ENCODE measurements at regions not wholly inside any gene's neighbourhood (a gene's known extent, or its start where the extent isn't known, plus 50 kb on each side); places are given as distances from the start of the nearest gene placed in this dataset.

DNA sequence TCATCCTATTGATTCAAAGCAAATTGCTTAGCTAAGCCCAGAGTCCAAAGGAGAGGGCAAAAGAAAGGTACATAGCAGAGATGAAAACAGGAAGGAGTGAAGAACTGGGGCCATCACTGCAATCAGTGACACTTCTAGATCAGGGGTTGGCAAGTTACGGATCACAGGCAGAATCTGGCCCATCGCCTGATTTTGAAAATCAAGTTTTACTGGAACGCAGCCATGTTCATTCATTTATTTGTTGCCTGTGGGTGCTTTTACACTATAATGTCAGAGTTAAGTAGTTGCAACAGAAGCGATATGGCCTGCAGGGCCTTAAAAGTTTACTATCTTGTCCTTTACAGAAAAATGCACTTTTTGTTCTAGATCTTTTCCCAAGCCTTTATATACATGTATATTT is 271.7 kb upstream of the TOPAZ1 start:
- Mint-ChIP-seq H3K4me1 (ENCODE audit: low read depth) (no peaks in the 10 kb centered on the region), H3K36me3 (ENCODE audit: low read depth) (no peaks in the 10 kb centered on the region), H3K27me3 (ENCODE audit: low read depth) (peaks cover 24% of the 10 kb centered on the region), H3K27ac (ENCODE audit: unreplicated experiment) (no peak overlapping the region), H3K9me3 (ENCODE audit: low read depth) (no peaks in the 10 kb centered on the region), H3K4me3 (ENCODE audit: unreplicated experiment) (no peak overlapping the region)
- DNase-seq (ENCODE audit: low spot score) = no peak
- TF ChIP-seq, protein P1, sequence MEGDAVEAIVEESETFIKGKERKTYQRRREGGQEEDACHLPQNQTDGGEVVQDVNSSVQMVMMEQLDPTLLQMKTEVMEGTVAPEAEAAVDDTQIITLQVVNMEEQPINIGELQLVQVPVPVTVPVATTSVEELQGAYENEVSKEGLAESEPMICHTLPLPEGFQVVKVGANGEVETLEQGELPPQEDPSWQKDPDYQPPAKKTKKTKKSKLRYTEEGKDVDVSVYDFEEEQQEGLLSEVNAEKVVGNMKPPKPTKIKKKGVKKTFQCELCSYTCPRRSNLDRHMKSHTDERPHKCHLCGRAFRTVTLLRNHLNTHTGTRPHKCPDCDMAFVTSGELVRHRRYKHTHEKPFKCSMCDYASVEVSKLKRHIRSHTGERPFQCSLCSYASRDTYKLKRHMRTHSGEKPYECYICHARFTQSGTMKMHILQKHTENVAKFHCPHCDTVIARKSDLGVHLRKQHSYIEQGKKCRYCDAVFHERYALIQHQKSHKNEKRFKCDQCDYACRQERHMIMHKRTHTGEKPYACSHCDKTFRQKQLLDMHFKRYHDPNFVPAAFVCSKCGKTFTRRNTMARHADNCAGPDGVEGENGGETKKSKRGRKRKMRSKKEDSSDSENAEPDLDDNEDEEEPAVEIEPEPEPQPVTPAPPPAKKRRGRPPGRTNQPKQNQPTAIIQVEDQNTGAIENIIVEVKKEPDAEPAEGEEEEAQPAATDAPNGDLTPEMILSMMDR (IDR thresholded peaks at IDR 0.05) = no peak

DNA sequence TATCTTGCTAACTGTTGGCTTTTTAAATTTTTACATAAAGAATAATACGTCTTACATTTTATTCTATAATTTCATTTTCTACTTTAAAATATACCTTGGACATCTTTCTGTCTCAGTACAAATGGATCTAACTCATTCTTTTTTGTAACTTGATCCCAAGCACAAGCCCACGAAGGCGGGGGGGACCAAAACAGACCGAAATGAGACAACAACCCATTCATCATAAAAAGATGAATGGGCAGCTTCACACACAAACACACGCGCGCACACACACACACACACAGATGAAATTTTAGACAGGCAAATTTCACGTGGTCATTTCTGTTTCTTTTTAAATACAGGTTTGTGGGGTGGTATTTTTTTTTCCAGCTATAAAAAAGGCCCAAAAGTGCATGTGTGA is 271.3 kb upstream of the TOPAZ1 start:
- TF ChIP-seq, protein P1 (IDR thresholded peaks at IDR 0.05) = no peak
- Mint-ChIP-seq H3K36me3 (ENCODE audit: low read depth) (no peaks in the 10 kb centered on the region), H3K4me3 (ENCODE audit: unreplicated experiment) (no peak overlapping the region), H3K27ac (ENCODE audit: unreplicated experiment) (no peak overlapping the region), H3K4me1 (ENCODE audit: low read depth) (no peaks in the 10 kb centered on the region), H3K27me3 (ENCODE audit: low read depth) (peaks cover 22% of the 10 kb centered on the region), H3K9me3 (ENCODE audit: low read depth) (no peaks in the 10 kb centered on the region)
- DNase-seq (ENCODE audit: low spot score) = no peak

DNA sequence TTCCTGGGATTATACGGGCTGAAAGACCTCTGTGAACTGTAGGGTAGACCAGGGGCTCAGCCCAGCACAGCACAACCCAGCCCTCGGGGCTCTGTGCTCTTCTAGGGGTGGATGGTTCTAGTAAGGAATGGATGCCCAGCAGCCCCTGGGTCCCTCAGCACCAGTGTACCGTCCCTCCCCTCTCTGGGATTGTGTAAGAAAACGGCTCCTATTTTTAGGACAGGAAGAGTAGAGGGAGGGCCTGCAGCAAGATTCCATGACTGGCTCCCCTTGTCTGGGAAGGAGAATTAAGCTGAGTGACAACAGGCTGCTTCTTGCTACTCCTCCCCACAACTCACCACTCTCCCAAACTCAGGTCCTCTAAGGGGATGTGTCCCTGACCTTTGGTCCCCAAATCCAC is 270.8 kb upstream of the TOPAZ1 start:
- DNase-seq (ENCODE audit: low spot score) = no peak
- Mint-ChIP-seq H3K4me3 (ENCODE audit: unreplicated experiment) (no peak overlapping the region), H3K27ac (ENCODE audit: unreplicated experiment) (no peak overlapping the region), H3K9me3 (ENCODE audit: low read depth) (peaks cover 5% of the 10 kb centered on the region), H3K27me3 (ENCODE audit: low read depth) (peaks cover 21% of the 10 kb centered on the region), H3K36me3 (ENCODE audit: low read depth) (no peaks in the 10 kb centered on the region), H3K4me1 (ENCODE audit: low read depth) (no peaks in the 10 kb centered on the region)
- TF ChIP-seq, protein P1 (IDR thresholded peaks at IDR 0.05) = no peak

DNA sequence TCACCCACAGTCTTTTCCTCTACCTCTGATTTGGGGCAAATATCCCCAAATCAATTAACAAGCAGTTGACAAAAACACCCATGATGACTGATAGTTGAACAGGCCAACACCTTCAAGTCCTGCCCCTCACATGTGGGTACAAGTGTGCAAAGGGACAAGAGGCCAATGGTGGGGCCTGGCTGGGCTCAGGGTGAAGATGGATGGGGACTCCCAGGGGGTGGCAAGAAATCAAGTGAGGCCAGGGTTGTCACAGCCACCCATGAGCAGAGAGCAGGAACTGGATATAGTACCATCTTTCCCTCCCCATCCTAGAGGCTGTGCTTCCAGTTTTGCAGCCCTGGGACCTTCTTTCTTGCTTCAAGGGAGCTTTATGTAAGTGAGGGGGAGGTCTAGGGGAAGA is 270.2 kb upstream of the TOPAZ1 start:
- peaks cover 18% of the 10 kb centered on the region for H3K27me3 Mint-ChIP-seq (ENCODE audit: low read depth)
- H3K4me1 Mint-ChIP-seq (ENCODE audit: low read depth) = no peaks in the 10 kb centered on the region
- H3K9me3 Mint-ChIP-seq (ENCODE audit: low read depth) = peaks cover 7% of the 10 kb centered on the region
- DNase-seq (ENCODE audit: low spot score) = no peak
- TF ChIP-seq, protein P1 (IDR thresholded peaks at IDR 0.05) = no peak
- no peaks in the 10 kb centered on the region for H3K36me3 Mint-ChIP-seq (ENCODE audit: low read depth)
- no peak overlapping the region for H3K4me3 Mint-ChIP-seq (ENCODE audit: unreplicated experiment)
- H3K27ac Mint-ChIP-seq (ENCODE audit: unreplicated experiment) = no peak overlapping the region

DNA sequence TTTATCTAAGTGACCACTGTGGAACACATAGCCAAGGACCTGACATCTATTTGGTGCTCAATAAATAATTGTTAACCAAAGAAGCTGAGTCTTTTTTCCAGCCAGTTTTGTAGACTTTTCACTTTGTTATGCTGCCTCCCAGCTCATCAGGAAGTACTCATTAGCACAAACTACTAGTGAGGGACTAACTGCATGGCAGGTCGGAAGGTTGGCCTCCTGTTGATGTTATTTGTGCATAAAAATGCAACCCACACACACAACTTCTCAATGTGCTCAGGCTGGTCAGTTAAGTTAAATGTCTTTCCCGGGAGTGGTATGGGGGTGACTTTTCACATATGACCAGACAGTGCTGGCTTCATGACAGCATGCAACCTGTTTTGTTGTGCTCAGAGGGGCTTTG is 263.0 kb upstream of the TOPAZ1 start:
- Mint-ChIP-seq H3K9me3 (ENCODE audit: low read depth) (peaks cover 10% of the 10 kb centered on the region), H3K27ac (ENCODE audit: unreplicated experiment) (no peak overlapping the region), H3K27me3 (ENCODE audit: low read depth) (peaks cover 34% of the 10 kb centered on the region), H3K4me1 (ENCODE audit: low read depth) (no peaks in the 10 kb centered on the region), H3K36me3 (ENCODE audit: low read depth) (peaks cover 3% of the 10 kb centered on the region), H3K4me3 (ENCODE audit: unreplicated experiment) (no peak overlapping the region)
- no peak for DNase-seq (ENCODE audit: low spot score)
- TF ChIP-seq, protein P1 (IDR thresholded peaks at IDR 0.05) = no peak

Measured in chondrocyte (in vitro differentiated cells).